Mucosa of rectum (tissue), 2 donors: ENCODE measurements at regions not wholly inside any gene's neighbourhood (a gene's known extent, or its start where the extent isn't known, plus 50 kb on each side); places are given as distances from the start of the nearest gene placed in this dataset.

Experiments used
- H3K27ac ChIP-seq, 2 donors: one replicate each; pipeline ENCODE4 v1.7.0; 2013; ENCODE audit warnings: inconsistent platforms in 2 of 2, low read depth in 2 of 2, low read length in 2 of 2
- H3K27me3 ChIP-seq, 2 donors: one replicate each; pipeline ENCODE4 v1.7.0; 2013; ENCODE audit warnings: low read length in 2 of 2; ENCODE audit not compliant: control insufficient read depth in 2 of 2, insufficient read depth in 2 of 2
- H3K36me3 ChIP-seq, 2 donors: one replicate each; pipeline ENCODE4 v1.7.0; 2013; ENCODE audit warnings: low read length in 2 of 2; ENCODE audit not compliant: control insufficient read depth in 2 of 2, insufficient read depth in 2 of 2
- H3K4me1 ChIP-seq, 2 donors: one replicate each; pipeline ENCODE4 v1.7.0; 2013; ENCODE audit warnings: low read length in 2 of 2, mild to moderate bottlenecking in 1 of 2; ENCODE audit not compliant: control insufficient read depth in 2 of 2, insufficient read depth in 2 of 2
- H3K4me3 ChIP-seq, 2 donors: one replicate each; pipeline ENCODE4 v1.7.0; 2013; ENCODE audit warnings: low read length in 2 of 2
- H3K9ac ChIP-seq, 2 donors: one replicate each; pipeline ENCODE4 v1.7.0; 2013; ENCODE audit warnings: low read length in 2 of 2, low read depth in 1 of 2, mild to moderate bottlenecking in 1 of 2
- H3K9me3 ChIP-seq, 2 donors: one replicate each; pipeline ENCODE4 v1.7.0; 2013; ENCODE audit warnings: low read length in 2 of 2; ENCODE audit not compliant: control insufficient read depth in 2 of 2
- donor health status: healthy.
- donor health status: Normal muscosa, but diverticular disease.

DNA sequence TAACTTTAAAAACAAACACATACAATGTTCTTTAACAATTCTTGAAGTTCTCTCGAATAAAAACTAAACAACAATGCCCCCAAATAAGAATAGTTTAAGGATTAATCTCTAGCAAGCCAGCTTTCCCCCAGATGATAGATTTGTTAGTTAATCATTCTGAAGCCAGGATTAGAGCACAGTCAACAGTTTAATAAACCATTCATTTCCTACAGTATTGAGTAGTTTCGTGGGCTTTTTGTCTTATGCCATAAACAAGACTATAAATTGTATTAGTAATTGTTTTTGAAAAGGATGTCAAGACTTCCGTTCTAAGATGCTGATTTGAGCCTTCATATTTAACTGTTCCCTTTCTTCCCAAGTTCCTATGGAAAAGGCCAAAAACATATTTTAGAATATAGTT is 136.6 kb downstream of the PIK3R1 start:
- Histone ChIP-seq H3K9ac (no peak overlapping the region), H3K27me3 (no peaks in the 10 kb centered on the region), H3K9me3 (peaks cover 0 to 2% of the 10 kb centered on the region in 2 donors), H3K36me3 (no peaks in the 10 kb centered on the region), H3K4me1 (no peaks in the 10 kb centered on the region), H3K27ac (no peak overlapping the region), H3K4me3 (no peak overlapping the region)

DNA sequence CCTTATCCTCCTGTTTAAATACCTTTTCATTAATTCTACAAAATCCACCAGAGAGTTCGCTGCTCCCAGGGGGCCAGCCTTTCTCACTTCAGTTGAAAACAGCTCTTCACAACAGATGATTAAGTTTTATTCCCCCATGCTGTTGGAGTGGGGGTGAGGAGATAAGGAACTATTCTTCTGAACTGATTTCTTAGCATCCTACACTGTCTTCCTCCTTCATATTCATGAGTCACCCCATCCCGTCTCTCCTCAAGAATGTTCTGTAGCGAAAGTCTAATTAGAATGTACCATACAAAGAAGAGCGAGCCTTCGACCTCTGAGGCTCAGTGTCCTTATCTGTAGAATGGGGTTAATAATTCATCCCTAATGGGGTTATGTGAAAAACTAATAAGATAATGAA is 138.0 kb downstream of the PIK3R1 start:
- Histone ChIP-seq H3K4me3 (no peak overlapping the region), H3K27ac (no peak overlapping the region), H3K27me3 (no peaks in the 10 kb centered on the region), H3K9me3 (no peaks in the 10 kb centered on the region), H3K9ac (no peak overlapping the region), H3K4me1 (no peaks in the 10 kb centered on the region), H3K36me3 (no peaks in the 10 kb centered on the region)

DNA sequence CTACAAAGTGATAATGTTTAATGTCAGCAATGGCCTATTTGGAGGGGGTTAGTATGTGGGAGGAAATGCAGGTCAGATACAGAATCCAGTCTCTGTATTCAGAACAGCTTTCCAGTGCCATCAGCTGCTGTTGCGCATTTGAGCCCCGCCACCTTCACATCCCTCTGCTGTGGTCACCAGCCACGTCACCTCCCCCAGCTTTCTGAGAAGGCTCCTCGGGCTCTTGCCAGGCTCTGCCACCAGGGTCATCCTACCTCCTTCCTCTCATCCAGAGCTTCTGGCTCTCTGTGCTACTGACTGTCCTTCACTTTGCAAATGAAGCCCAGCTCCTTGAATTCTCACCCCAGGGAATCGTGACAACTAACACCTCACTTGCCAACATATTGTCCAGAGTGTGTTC is 138.8 kb downstream of the PIK3R1 start:
- Histone ChIP-seq H3K27me3 (no peaks in the 10 kb centered on the region), H3K4me1 (no peaks in the 10 kb centered on the region), H3K4me3 (no peak overlapping the region), H3K27ac (no peak overlapping the region), H3K36me3 (no peaks in the 10 kb centered on the region), H3K9me3 (no peaks in the 10 kb centered on the region), H3K9ac (no peak overlapping the region)

DNA sequence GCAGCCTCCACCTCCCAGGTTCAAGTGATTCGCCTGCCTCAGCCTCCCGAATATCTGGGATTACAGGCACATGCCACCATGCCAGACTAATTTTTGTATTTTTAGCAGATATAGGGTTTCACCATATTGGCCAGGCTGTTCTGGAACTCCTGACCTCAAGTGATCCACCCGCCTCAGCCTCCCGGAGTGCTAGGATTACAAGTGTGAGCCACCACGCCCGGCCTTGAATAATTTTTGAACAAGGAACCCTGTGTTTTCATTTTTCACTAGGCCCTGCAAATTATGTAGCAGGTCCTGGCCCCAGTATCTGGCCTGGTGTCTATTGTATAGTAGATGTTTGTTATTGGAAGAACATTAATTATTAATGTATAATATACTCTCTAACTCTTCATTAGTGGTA is 140.7 kb downstream of the PIK3R1 start:
- Histone ChIP-seq H3K4me3 (no peak overlapping the region), H3K9me3 (no peaks in the 10 kb centered on the region), H3K4me1 (no peaks in the 10 kb centered on the region), H3K9ac (no peak overlapping the region), H3K36me3 (no peaks in the 10 kb centered on the region), H3K27me3 (no peaks in the 10 kb centered on the region), H3K27ac (no peak overlapping the region)

DNA sequence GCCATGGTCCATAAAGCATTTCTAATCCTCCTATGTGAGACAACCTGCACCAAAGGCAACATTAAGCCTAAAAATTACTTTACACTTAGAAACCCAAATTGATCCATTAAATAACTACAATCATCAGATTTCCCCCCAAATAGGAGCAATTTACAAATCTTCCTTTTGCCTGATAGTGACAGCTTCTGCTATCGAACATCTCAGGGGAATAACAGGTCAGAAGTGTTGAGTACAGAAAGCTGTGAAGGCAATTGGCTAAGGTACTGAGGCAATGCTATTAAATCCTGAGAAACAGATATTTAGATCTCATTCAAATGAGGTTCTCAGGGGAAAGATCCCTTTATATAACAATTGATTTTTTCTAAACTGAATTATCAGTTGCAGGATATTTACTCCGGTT is 141.1 kb downstream of the PIK3R1 start:
- Histone ChIP-seq H3K9me3 (no peaks in the 10 kb centered on the region), H3K27me3 (no peaks in the 10 kb centered on the region), H3K4me3 (no peak overlapping the region), H3K4me1 (no peaks in the 10 kb centered on the region), H3K27ac (no peak overlapping the region), H3K9ac (no peak overlapping the region), H3K36me3 (no peaks in the 10 kb centered on the region)

DNA sequence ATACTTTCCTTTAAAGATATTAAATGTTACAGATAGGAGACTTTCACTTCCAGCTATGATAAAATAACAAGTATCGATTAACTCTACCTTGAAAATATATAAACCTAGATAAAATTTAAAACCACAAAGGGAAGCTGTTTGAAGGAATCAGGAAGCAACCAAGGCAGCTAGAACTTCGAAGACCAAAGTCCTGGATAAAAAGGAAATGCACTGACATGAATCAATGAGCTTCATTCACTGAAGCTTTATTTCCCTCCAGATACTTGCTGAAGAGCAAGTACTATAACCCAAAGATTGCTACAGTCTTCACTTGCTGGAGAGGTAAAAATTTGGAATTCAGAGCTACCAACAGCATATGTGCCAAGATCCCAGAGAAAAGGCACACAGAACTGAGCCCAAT is 144.1 kb downstream of the PIK3R1 start:
- H3K9ac ChIP-seq, result no peak overlapping the region
- H3K4me1 ChIP-seq, result no peaks in the 10 kb centered on the region
- no peak overlapping the region for H3K4me3 ChIP-seq
- H3K27me3 ChIP-seq, result no peaks in the 10 kb centered on the region
- H3K36me3 ChIP-seq, result no peaks in the 10 kb centered on the region
- H3K27ac ChIP-seq, result no peak overlapping the region
- H3K9me3 ChIP-seq, result no peaks in the 10 kb centered on the region

DNA sequence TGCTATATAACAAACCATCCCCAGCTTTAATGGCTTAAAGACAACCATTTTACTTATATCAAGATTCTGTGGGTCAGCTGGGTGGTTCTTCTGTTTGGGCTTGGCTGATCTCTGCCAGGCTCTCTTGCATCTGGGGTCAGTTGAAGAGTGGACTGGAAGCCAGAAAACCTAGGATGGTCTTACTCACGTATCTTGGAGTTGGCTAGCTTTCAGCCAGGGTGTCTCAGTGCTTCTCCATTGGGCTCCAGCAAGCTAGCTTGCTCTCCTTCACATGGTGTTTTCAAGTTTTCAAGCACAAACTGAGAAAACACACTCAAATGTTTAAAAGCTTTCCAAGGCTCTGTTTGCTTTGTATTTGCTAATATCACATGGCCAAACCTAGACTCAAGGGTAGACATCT is 146.8 kb downstream of the PIK3R1 start:
- no peak overlapping the region for H3K9ac ChIP-seq
- H3K36me3 ChIP-seq, result no peaks in the 10 kb centered on the region
- H3K27me3 ChIP-seq, result no peaks in the 10 kb centered on the region
- no peak overlapping the region for H3K27ac ChIP-seq
- H3K4me3 ChIP-seq, result no peak overlapping the region
- H3K9me3 ChIP-seq, result no peaks in the 10 kb centered on the region
- no peaks in the 10 kb centered on the region for H3K4me1 ChIP-seq

DNA sequence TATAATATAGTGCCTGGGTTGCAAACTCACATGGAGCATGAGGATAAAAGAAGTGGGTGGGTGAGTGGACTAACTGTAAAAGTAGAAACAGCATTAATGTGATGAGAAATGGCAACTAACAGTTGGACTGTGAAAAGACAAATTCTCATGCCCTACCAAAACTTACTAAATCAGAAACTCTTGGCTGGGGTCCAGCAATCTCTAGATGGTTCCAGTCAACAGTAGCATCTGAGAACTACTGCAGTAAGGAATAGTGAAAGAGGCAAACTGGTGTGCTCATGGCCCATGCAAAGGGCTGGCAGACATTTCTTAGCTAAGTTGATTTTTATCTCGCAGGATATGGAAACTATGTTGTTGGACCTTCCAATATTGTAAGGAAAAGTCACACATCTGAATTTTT is 150.3 kb downstream of the PIK3R1 start:
- Histone ChIP-seq H3K4me3 (no peak overlapping the region), H3K9me3 (no peaks in the 10 kb centered on the region), H3K4me1 (no peaks in the 10 kb centered on the region), H3K27me3 (no peaks in the 10 kb centered on the region), H3K27ac (no peak overlapping the region), H3K36me3 (no peaks in the 10 kb centered on the region), H3K9ac (no peak overlapping the region)

DNA sequence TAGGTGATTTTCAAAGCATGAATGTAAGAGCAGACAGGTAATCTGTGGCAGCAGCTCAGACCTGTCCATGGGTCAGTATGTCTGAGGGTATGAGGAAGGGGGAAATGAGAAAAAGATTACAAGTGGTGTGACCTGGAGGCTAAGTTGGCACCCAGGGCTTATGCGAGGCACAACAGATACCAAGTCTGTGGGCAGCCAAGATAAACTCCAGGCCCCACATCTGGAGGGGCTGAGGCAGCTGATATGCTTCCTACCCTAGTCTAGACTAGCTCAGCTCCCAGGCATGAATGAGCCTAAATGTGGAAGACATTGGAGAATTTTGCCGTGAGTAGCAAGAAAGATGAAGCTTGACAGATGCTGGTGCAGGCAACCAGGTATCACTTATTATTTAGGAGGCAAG is 151.7 kb downstream of the PIK3R1 start:
- no peaks in the 10 kb centered on the region for H3K27me3 ChIP-seq
- no peaks in the 10 kb centered on the region for H3K36me3 ChIP-seq
- no peak overlapping the region for H3K4me3 ChIP-seq
- H3K9ac ChIP-seq, result no peak overlapping the region
- no peak overlapping the region for H3K27ac ChIP-seq
- H3K4me1 ChIP-seq, result no peaks in the 10 kb centered on the region
- H3K9me3 ChIP-seq, result no peaks in the 10 kb centered on the region

DNA sequence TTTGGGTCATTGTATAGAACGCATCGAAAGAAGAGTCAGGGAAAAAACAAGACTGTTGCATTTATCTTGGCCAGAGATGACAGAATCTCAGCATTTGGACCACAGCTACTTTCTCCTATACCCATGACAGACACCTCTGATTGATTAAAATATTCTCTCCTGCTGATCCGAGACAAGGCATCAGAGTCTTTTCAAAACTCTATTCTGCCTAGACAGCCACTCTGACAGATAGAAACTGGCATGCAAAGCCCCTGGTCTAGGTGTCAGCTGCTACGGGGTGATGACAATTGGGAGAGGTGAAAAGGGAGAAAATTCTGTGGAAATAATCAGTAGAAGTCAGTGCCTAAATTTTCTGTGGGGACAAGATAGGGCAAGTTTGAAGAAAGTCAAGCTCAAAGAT is 152.2 kb downstream of the PIK3R1 start:
- Histone ChIP-seq H3K9me3 (no peaks in the 10 kb centered on the region), H3K9ac (no peak overlapping the region), H3K4me3 (no peak overlapping the region), H3K4me1 (no peaks in the 10 kb centered on the region), H3K27me3 (no peaks in the 10 kb centered on the region), H3K27ac (no peak overlapping the region), H3K36me3 (no peaks in the 10 kb centered on the region)

DNA sequence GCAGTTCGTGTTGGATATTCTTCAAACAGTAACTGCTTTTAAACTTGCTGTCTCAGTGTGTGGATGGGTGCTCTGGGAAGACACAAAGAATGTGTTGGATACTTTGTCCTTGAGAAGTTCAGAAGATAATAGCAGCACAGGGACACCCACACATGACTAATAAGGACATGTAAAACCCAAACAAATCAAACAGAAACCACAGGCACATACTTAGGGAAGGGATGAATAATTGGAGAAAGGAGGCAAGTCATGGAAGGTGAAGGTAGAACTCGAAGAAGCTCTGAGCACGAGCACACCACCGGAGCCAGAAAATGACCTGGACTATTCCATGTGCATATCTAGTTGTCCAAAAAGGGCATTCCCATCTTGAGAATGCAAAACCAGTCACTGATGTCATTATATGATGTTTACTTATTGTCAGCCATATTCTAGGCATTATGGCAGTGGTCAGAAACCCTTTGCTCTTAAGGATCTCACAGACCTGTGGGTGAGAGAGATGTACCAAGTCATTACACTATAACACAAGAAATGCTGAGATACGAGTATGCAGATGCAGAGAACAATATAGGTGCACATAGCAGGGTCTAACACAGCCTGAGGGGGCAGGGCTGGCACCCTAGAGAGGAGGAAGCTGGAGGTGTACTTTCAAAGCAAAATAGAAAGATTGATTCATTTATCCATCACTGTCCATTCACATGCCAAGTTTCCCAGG is 152.9 kb downstream of the PIK3R1 start:
- Histone ChIP-seq H3K4me1 (no peaks in the 10 kb centered on the region), H3K9me3 (no peaks in the 10 kb centered on the region), H3K27ac (no peak overlapping the region), H3K27me3 (no peaks in the 10 kb centered on the region), H3K9ac (no peak overlapping the region), H3K4me3 (no peak overlapping the region), H3K36me3 (no peaks in the 10 kb centered on the region)
